ENCODE measurements at regions not wholly inside any gene's neighbourhood (a gene's known extent, or its start where the extent isn't known, plus 50 kb on each side); places are given as distances from the start of the nearest gene placed in this dataset.
"Not testable (repeated sequence)": the region's sequence is repeated elsewhere in the genome, so short reads cannot be mapped to it uniquely, and the experiment has no call there.

DNA sequence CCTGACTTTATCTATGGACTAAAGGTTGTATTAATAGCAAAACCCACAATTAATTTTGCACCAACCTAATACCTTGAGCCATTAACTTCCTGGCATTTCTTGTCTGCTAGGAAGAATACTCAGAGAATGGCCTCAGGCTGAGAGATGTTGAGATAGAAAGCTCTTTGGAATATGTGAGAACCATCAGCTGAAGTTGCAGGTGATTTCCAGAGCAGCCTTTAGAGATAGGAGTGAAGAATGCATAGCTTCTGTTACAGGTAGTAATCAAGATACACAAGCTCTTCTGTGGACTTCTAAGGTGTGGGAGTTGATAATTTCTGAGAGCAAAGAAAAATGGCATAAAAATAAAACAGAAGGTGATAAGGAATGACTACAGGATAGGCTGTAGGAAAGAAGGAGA, 669.3 kb upstream of the SEMA6D start:
- not testable (repeated sequence) for H3K4me1 Mint-ChIP-seq; H3K36me3 Mint-ChIP-seq (ENCODE audit: low read depth); H3K27me3 Mint-ChIP-seq; H3K4me3 Mint-ChIP-seq; H3K27ac Mint-ChIP-seq; ATAC-seq (replicated peaks)
- peaks cover 16% of the 10 kb centered on the region for H3K9me3 Mint-ChIP-seq

DNA sequence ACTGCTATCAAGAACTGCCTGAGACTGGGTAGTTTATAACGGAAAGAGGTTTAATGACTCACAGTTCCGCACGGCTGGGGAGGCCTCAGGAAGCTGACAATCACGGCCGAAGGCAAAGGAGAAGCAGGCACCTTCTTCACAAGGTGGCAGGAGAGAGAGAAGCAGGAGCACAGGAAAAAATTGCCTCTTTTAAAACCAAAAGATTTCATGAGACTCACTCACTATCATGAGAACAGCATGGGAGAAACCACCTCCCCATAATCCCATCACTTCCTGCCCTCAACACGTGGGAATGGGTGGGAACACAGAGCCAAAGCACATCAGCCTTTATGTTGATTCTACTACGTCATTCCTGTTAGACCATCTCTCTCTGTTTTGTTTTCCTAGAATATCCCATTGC, 650.9 kb upstream of the SEMA6D start:
- Mint-ChIP-seq H3K9me3 (peaks cover 13% of the 10 kb centered on the region), H3K4me3 (no peak overlapping the region), H3K36me3 (ENCODE audit: low read depth) (no peaks in the 10 kb centered on the region), H3K27ac (no peak overlapping the region), H3K27me3 (no peaks in the 10 kb centered on the region), H3K4me1 (no peaks in the 10 kb centered on the region)
- no peak for ATAC-seq (replicated peaks)

DNA sequence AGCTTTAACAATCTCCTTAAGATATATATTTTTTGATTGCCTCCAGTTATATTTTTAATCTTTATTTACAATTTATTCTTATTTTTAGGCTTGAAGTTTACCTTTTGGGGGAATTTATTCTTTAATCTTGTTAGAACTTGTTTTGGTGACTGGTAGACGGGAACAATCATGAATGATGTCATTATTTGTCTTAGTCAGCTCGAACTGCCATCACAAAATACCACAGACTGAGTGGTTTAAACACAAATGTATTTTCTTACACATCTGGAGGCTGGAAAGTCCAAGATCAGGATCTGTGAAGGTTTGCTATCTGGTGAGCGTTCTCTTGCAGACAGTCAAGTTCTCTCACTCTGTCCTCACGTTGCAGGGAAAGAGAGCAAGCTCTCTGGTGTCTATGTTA, 639.5 kb upstream of the SEMA6D start:
- not testable (repeated sequence) for H3K4me3 Mint-ChIP-seq; ATAC-seq (replicated peaks); H3K9me3 Mint-ChIP-seq; H3K4me1 Mint-ChIP-seq; H3K27ac Mint-ChIP-seq; H3K27me3 Mint-ChIP-seq; H3K36me3 Mint-ChIP-seq (ENCODE audit: low read depth)

DNA sequence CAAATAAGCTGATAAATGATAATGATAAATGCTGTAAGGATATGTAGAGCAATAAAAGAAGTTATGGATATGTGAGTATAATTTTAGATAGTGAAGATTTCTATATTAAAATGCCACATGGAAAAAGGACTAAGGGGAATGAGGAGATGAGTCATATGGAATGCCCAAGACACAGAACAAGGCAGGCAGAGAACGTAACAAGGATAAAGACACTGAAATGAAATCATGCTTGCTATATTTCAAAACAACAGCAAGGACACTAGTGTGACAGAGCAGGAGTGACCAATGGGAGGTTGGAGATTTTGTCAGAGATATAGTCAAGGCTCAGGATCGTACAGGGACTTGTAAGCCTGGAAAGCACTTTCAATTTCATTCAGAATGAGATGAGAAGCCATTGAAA, 621.5 kb upstream of the SEMA6D start:
- H3K27me3 Mint-ChIP-seq, result no peaks in the 10 kb centered on the region
- no peak overlapping the region for H3K4me3 Mint-ChIP-seq
- H3K27ac Mint-ChIP-seq, result no peak overlapping the region
- H3K9me3 Mint-ChIP-seq, result peaks cover 14% of the 10 kb centered on the region
- H3K36me3 Mint-ChIP-seq (ENCODE audit: low read depth), result no peaks in the 10 kb centered on the region
- no peaks in the 10 kb centered on the region for H3K4me1 Mint-ChIP-seq
- ATAC-seq (replicated peaks), result no peak

DNA sequence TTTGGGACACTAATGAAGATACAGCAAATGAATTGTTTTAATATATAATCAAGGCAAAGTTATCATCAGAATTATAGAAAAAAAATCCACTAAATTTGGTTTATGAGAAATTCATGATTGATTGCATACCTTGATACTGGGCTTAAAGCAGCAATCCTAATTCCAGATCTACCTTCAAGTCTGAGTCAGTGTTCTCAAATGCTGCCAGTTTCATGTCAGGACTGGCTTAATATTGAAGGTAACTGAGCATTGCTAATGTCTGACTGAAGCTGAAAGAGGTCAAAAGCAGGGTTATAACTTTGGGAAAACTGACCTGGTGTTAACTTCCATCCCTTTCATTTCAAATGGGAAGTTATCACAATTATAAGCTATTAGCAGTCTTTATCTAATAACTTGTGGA, 618.8 kb upstream of the SEMA6D start:
- H3K27ac Mint-ChIP-seq; ATAC-seq (replicated peaks); H3K4me1 Mint-ChIP-seq; H3K27me3 Mint-ChIP-seq; H3K36me3 Mint-ChIP-seq (ENCODE audit: low read depth); H3K4me3 Mint-ChIP-seq: not testable (repeated sequence)
- H3K9me3 Mint-ChIP-seq, result peaks cover 14% of the 10 kb centered on the region

DNA sequence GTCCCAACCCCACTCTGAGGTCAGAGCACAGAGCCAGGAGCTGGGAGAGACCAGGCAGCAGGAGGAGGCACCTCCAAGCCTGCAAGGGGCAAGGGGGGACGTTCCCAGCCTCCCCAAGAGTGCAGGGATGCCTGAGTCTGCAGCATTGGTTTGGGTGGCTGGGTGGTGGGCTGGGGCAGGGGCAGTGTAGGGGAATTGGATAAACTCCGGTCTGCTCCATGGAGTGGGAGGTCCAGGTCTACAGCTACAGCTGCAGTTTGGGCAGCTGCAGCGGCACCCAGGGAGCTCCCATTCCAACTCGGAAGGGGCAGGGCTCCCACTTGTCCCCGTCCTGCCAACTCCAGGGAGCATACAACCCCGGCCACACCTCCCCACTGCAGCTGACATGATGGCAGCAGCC, 617.5 kb upstream of the SEMA6D start:
- H3K9me3 Mint-ChIP-seq, result peaks cover 14% of the 10 kb centered on the region
- not testable (repeated sequence) for H3K36me3 Mint-ChIP-seq (ENCODE audit: low read depth); H3K4me1 Mint-ChIP-seq; H3K4me3 Mint-ChIP-seq; H3K27me3 Mint-ChIP-seq; H3K27ac Mint-ChIP-seq; ATAC-seq (replicated peaks)

DNA sequence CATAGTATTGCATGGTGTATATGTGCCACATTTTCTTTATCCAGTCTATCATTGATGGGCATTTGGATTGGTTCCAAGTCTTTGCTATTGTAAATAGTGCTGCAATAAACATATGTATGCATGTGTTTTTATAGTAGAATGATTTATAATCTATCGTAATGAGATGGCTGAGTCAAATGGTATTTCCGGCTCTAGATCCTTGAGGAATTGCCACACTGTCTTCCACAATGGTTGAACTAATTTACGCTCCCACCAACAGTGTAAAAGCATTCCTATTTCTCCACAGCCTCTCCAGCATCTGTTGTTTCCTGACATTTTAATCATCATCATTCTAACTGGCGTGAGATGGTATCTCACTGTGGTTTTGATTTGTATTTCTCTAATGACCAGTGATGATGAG, 608.5 kb upstream of the SEMA6D start:
- not testable (repeated sequence) for H3K36me3 Mint-ChIP-seq (ENCODE audit: low read depth); H3K27me3 Mint-ChIP-seq; H3K27ac Mint-ChIP-seq; ATAC-seq (replicated peaks); H3K4me1 Mint-ChIP-seq; H3K4me3 Mint-ChIP-seq
- peaks cover 17% of the 10 kb centered on the region for H3K9me3 Mint-ChIP-seq

DNA sequence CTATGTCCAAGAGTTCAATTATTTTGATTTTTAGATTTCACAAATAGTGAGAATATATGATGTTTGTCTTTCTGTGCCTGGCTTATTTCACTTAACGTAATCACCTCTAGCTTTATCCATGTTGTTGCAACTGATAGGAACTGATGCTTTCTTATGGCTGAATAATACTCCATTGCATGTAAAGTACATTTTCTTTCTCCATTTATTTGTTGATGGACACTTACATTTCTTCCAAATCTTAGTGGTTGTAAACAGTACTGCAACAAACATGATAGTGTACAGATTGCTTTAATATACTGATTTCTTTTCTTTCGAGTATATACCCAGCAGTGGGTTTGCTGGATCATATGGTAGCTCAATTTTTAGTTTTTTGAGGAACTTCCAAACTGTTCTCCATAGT, 600.6 kb upstream of the SEMA6D start:
- peaks cover 16% of the 10 kb centered on the region for H3K9me3 Mint-ChIP-seq
- H3K4me3 Mint-ChIP-seq, result no peak overlapping the region
- H3K27ac Mint-ChIP-seq, result no peak overlapping the region
- H3K4me1 Mint-ChIP-seq, result no peaks in the 10 kb centered on the region
- H3K27me3 Mint-ChIP-seq, result no peaks in the 10 kb centered on the region
- no peak for ATAC-seq (replicated peaks)
- no peaks in the 10 kb centered on the region for H3K36me3 Mint-ChIP-seq (ENCODE audit: low read depth)

DNA sequence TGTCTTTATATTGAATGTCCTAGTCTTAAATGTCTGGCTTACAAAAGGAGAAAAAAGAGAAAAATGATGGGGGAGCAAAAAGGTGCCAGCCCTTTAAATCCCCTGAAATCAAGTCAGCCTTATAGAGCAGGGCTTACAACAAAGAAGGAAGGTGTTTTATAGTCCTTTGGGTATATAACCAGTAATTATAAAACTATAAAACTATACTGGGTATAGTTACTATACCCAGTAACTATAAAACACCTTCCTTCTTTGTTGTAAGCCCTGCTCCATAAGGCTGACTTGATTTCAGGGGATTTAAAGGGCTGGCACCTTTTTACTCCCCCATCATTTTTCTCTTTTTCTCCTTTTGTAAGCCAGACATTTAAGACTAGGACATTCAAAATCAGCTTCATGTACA, 598.0 kb upstream of the SEMA6D start:
- no peaks in the 10 kb centered on the region for H3K27me3 Mint-ChIP-seq
- no peak overlapping the region for H3K27ac Mint-ChIP-seq
- H3K9me3 Mint-ChIP-seq, result peaks cover 14% of the 10 kb centered on the region
- ATAC-seq (replicated peaks), result no peak
- no peaks in the 10 kb centered on the region for H3K4me1 Mint-ChIP-seq
- no peak overlapping the region for H3K4me3 Mint-ChIP-seq
- H3K36me3 Mint-ChIP-seq (ENCODE audit: low read depth), result no peaks in the 10 kb centered on the region

DNA sequence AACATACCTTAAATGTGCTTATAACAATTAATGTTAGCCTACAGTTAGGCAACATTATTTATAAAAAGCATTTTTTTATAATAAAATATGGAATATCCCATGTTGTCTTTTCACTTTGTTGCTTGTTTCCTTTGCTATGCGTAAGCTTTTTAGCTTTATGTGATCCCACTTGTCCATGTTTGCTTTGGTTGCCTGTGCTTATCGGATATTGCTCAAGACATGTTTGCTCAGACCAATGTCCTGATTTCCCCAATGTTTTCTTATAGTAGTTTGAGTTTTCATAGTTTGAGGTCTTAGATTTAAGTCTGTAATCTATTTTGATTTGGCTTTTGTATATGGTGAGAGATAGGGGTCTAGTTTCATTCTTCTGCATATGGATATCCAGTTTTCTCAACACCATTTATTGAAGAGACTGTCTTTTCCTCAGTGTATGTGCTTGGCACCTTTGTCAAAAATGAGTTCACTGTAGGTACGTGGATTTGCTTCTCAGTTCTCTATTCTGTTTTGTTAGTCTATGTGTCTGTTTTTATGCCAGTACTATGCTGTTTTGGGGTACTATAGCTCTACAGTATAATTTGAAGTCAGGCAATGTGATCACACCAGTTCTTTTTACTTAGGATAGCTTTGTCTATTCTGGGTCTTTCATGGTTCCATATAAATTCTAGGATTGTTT, 592.7 kb upstream of the SEMA6D start:
- Mint-ChIP-seq H3K36me3 (ENCODE audit: low read depth) (no peaks in the 10 kb centered on the region), H3K9me3 (peaks cover 8% of the 10 kb centered on the region), H3K27me3 (no peaks in the 10 kb centered on the region), H3K4me1 (no peaks in the 10 kb centered on the region), H3K27ac (no peak overlapping the region), H3K4me3 (no peak overlapping the region)
- no peak for ATAC-seq (replicated peaks)

DNA sequence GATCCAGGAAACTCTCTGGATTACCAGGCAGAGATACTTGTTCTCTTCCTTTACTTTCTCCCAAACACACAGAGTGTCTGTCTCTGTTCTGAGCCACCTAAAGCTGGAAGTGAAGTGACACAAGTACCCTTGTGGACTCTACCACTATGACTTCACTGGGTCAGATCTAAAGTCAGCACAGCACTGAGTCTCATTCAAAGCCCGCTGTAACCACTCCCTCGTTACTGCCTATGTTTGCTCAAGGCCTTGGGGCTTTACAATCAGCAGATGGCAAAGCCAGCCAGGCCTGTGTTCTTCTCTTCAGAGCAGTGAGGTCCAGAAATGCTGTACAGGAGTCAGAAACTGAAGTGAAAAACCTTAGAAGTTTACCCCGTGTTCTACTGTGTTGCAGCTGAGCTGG, 588.3 kb upstream of the SEMA6D start:
- Mint-ChIP-seq H3K4me3 (no peak overlapping the region), H3K27ac (no peak overlapping the region), H3K27me3 (no peaks in the 10 kb centered on the region), H3K4me1 (no peaks in the 10 kb centered on the region), H3K9me3 (peaks cover 10% of the 10 kb centered on the region), H3K36me3 (ENCODE audit: low read depth) (no peaks in the 10 kb centered on the region)
- no peak for ATAC-seq (replicated peaks)

DNA sequence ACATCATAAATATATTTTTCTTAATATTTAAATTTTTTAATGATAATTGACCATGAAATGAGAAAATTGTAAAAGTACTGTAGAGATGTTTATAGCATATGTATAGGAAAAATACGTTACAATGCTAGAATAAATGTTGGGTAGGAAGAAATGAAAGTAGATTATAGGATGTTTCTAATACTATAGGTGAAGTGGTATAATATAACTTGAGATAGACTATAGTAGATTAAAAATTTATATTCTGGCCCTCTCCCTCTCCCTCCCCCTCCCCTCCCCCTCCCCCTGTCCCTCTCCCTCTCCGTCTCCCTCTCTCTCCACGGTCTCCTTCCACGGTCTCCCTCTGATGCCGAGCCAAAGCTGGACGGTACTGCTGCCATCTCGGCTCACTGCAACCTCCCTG, 585.9 kb upstream of the SEMA6D start:
- H3K4me1 Mint-ChIP-seq; ATAC-seq (replicated peaks); H3K36me3 Mint-ChIP-seq (ENCODE audit: low read depth); H3K27me3 Mint-ChIP-seq; H3K4me3 Mint-ChIP-seq; H3K27ac Mint-ChIP-seq: not testable (repeated sequence)
- H3K9me3 Mint-ChIP-seq, result peaks cover 13% of the 10 kb centered on the region

DNA sequence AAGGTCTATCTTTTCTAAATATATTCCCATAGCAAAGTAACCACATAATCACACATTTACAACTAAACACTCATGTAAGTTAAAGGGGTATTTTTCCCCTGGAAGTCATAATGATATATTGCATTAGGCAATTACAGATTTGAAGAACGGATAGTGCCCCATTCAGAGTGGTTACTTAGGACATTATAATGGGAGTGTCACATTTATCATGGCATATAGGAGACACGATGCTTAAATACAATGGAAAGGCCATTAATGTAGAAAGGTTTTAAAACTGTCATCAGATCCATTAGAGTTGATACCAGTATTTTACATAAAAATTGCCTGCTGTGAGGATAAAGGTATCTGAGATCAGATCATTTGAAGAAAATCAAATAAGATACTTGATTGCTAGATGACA, 582.0 kb upstream of the SEMA6D start:
- Mint-ChIP-seq H3K27ac (no peak overlapping the region), H3K4me1 (no peaks in the 10 kb centered on the region), H3K9me3 (peaks cover 9% of the 10 kb centered on the region), H3K36me3 (ENCODE audit: low read depth) (no peaks in the 10 kb centered on the region), H3K27me3 (no peaks in the 10 kb centered on the region), H3K4me3 (no peak overlapping the region)
- ATAC-seq (replicated peaks), result no peak

DNA sequence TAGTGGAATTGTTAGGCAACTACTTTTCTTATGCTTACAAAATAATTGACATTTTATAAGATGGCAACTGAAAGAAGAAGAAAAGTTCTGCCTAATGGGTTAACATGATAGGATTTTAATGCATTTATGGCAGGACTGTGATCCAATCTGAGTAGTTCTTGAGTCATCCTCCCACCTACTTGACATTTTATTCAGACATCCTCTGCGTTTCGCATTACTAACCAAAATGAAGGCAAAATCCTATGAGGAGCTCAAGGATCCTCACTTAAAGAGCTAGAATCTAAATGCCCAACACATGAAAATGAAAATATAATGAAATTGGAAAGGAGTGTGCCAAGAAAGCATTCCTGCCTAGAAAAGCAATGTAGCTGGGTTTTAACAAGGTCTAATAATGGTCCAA, 581.1 kb upstream of the SEMA6D start:
- no peak overlapping the region for H3K4me3 Mint-ChIP-seq
- no peak overlapping the region for H3K27ac Mint-ChIP-seq
- H3K9me3 Mint-ChIP-seq, result peaks cover 4% of the 10 kb centered on the region
- ATAC-seq (replicated peaks), result no peak
- H3K36me3 Mint-ChIP-seq (ENCODE audit: low read depth), result no peaks in the 10 kb centered on the region
- no peaks in the 10 kb centered on the region for H3K27me3 Mint-ChIP-seq
- H3K4me1 Mint-ChIP-seq, result no peaks in the 10 kb centered on the region

DNA sequence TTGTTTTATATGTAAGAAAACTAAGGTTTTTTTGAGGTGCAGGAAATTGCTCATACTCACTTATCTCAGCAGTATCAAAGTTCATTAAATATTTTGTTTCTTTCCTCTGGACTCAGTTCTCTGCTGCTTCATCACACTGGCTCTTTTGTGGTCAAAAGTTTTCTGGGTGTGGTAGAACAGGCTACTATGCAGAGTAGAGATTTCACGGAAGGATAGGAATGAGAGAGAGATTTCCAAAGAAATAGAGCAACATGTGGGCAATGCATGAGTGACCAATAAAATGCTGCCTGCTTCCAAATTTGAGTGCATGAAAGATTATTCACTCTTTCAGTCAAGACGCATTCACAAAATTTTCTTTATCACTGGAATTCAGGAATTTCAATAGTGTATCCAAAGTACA, 577.3 kb upstream of the SEMA6D start:
- Mint-ChIP-seq H3K27me3 (no peaks in the 10 kb centered on the region), H3K27ac (no peak overlapping the region), H3K4me3 (no peak overlapping the region), H3K9me3 (peaks cover 15% of the 10 kb centered on the region), H3K36me3 (ENCODE audit: low read depth) (no peaks in the 10 kb centered on the region), H3K4me1 (no peaks in the 10 kb centered on the region)
- no peak for ATAC-seq (replicated peaks)

DNA sequence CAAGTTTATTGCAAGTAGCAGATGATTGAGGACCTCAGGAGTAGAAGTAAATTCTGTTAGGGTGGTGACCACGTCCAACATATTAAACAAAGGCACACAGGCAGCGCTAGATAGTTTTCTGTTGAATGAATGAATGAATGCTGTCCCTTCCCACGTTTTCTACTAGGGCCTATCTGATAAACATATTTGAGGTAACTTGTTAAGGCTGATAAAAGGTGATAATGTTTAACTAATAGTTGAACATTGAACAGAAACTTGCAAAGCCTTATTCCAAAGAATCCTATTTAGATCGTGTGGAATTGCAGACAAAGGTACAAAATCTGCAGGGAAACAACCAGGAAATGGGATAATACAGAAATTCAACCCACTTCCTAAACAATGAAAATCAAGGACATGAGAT, 559.5 kb upstream of the SEMA6D start:
- Mint-ChIP-seq H3K36me3 (ENCODE audit: low read depth) (no peaks in the 10 kb centered on the region), H3K9me3 (peaks cover 15% of the 10 kb centered on the region), H3K4me1 (no peaks in the 10 kb centered on the region), H3K27me3 (no peaks in the 10 kb centered on the region), H3K27ac (no peak overlapping the region), H3K4me3 (no peak overlapping the region)
- ATAC-seq (replicated peaks), result no peak
